Large intestine (tissue), 3 donors: ENCODE measurements at regions not wholly inside any gene's neighbourhood (a gene's known extent, or its start where the extent isn't known, plus 50 kb on each side); places are given as distances from the start of the nearest gene placed in this dataset.

Experiments
- DNase-seq, 2 donors: peaks; one replicate each; pipeline versions ENCODE4 v3.0.0 to v3.0.0-alpha.2; 2013
- H3K27ac ChIP-seq: one replicate; pipeline ENCODE4 v1.5.1; 2013; ENCODE audit warnings: low read length
- H3K27me3 ChIP-seq: 2 replicates; pipeline ENCODE4 v1.6.1; 2013; ENCODE audit warnings: low read length; ENCODE audit not compliant: control insufficient read depth, insufficient read depth
- H3K36me3 ChIP-seq: 2 replicates; pipeline ENCODE4 v1.6.1; 2013; ENCODE audit warnings: low read length; ENCODE audit not compliant: control insufficient read depth, insufficient read depth
- H3K4me1 ChIP-seq: one replicate; pipeline ENCODE4 v1.6.1; 2013; ENCODE audit warnings: low read length; ENCODE audit not compliant: control insufficient read depth, insufficient read depth
- H3K4me3 ChIP-seq: one replicate; pipeline ENCODE4 v1.5.1; 2013; ENCODE audit warnings: low read length
- H3K9me3 ChIP-seq: one replicate; pipeline ENCODE4 v1.6.1; 2013; ENCODE audit warnings: mild to moderate bottlenecking, low read depth, low read length, moderate library complexity; ENCODE audit not compliant: control insufficient read depth
- WGBS: methylation state at CpG from one replicate; pipeline ENCODE4 v1.1.5; 2013; ENCODE audit warnings: low lambda C conversion rate; ENCODE audit not compliant: insufficient coverage; 5-methylcytosine and 5-hydroxymethylcytosine counted together

DNA sequence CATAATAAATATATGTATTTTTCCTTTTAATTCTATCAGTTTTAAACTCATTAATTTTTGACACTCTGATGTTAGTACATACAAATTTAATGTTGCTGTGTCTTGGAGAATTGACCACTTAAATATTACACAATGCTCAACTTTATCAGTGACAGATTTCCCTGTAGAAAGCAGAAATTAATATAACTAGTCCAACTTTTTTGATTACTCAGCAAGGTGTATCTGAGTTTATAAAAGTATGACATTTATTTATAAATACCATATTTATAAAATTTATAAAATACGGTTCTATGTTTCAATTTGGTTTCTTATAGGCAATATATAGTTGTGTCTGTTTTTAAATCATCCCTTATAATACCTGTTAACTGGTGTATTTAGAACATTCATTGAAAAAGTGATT lies 350.0 kb upstream of the EYS start:
- WGBS = 100% methylated on average over 1 of the region's 1 CpG
- Histone ChIP-seq H3K27ac (no peak overlapping the region), H3K4me1 (no peaks in the 10 kb centered on the region), H3K9me3 (no peaks in the 10 kb centered on the region), H3K4me3 (no peak overlapping the region), H3K36me3 (no peaks in the 10 kb centered on the region), H3K27me3 (no peaks in the 10 kb centered on the region)
- DNase-seq = no peak

DNA sequence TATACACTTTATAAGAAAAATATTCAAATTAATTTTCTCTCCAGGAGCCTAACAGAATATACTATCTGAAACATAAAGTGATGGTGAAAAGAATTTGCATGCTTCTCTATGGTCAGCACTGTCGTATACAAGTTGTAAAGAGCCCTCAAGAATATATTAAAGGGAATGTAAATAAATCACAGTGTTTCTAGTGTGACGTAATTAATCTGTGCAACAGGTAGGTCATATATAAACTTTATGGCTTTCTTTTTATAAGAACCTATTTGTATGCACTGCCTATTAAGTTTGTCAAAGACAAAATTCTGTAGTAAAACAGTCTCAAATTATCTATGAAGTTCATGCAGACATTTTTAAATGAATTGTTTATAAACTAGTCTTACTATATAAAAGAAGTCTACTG lies 347.9 kb upstream of the EYS start:
- no peaks in the 10 kb centered on the region for H3K4me1 ChIP-seq
- H3K27ac ChIP-seq = no peak overlapping the region
- H3K9me3 ChIP-seq = no peaks in the 10 kb centered on the region
- no peaks in the 10 kb centered on the region for H3K27me3 ChIP-seq
- H3K4me3 ChIP-seq = no peak overlapping the region
- no peaks in the 10 kb centered on the region for H3K36me3 ChIP-seq
- 67% methylated on average over 2 of the region's 2 CpGs for WGBS
- no peak for DNase-seq

DNA sequence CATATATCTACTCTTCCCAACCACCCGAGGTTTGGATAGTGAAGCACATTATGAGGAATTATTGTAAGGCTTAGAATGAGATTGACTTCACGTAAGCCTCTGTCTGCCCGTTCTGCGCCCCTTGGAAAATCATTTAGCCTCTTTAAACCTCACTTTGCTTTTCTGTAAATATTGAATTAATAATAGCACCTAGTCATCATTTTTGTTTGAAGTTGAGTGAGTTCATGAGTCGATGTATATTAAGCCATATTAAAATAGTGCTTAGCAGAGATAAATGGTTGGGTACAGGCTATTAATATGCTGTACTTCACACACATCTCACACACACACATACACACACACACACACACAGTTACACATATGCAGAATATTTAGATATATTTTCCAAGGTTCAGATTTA lies 344.8 kb upstream of the EYS start:
- no peak for DNase-seq
- Histone ChIP-seq H3K27ac (no peak overlapping the region), H3K4me1 (no peaks in the 10 kb centered on the region), H3K4me3 (no peak overlapping the region), H3K27me3 (no peaks in the 10 kb centered on the region), H3K36me3 (no peaks in the 10 kb centered on the region), H3K9me3 (no peaks in the 10 kb centered on the region)
- no CpG with 5 or more reads among the region's 5 CpGs for WGBS

DNA sequence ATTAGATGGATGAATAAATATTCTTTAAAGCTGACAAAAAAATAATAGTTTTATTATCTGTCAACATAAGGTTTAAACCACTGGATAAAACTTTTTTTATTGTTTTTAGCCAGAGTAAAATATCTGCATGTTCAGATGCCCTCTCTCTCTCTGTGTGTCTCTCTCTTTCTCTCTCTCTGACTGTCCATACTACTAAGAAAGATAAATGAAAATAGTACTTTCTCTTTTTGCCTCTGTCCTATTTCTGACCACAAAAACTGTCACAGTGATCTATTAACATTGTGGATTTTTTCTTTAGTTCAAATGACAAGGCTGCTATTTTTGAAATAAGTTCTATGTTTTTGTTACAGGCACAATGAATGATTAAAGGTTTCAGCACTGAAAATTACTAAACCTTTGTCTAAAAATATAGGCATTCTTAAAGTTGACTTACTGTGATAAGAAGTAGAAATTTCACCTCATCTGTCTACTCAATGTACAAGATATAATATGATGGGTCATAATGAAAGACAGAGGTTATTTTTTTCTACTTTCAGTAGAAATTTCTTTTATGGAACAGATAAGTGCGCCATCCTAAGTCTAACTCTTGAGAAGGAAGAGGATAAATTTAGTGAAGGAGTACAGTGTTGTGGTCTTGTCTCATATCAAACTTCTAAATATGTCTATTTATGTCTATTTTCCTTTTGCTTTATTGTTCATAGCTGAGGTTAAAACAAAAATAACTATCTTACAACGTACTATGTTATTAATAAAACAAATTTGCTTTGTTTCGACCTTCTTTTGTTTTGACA lies 341.9 kb upstream of the EYS start:
- no peaks in the 10 kb centered on the region for H3K36me3 ChIP-seq
- no peak overlapping the region for H3K27ac ChIP-seq
- H3K4me3 ChIP-seq = no peak overlapping the region
- no peaks in the 10 kb centered on the region for H3K9me3 ChIP-seq
- H3K4me1 ChIP-seq = no peaks in the 10 kb centered on the region
- H3K27me3 ChIP-seq = no peaks in the 10 kb centered on the region
- WGBS = 93% methylated on average over 3 of the region's 3 CpGs
- DNase-seq = no peak

DNA sequence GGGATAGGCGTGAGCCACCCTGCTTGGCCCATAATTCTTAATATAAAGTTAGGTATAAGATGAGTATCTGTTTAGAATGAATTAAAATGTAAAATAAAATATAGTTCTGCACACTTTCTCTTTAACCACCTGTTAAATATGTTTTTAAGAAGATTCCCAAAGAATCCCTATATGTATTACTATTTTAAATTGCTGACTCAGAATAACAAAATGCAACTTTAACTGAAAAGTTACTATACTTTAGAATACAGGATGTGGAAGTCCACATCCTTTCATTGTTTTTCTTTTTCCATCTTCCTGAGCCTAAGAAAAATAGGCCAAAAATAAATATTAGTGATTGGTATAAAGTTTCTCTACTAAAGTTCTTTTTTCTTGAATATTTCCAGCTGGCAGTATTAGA lies 325.6 kb upstream of the EYS start:
- H3K27me3 ChIP-seq = no peaks in the 10 kb centered on the region
- H3K27ac ChIP-seq = no peak overlapping the region
- H3K4me1 ChIP-seq = no peaks in the 10 kb centered on the region
- no peak for DNase-seq
- no CpG with 5 or more reads among the region's 1 CpG for WGBS
- H3K4me3 ChIP-seq = no peak overlapping the region
- no peaks in the 10 kb centered on the region for H3K9me3 ChIP-seq
- no peaks in the 10 kb centered on the region for H3K36me3 ChIP-seq

- no peak for DNase-seq
- H3K27me3 ChIP-seq = no peaks in the 10 kb centered on the region
- H3K27ac ChIP-seq = no peak overlapping the region
- H3K9me3 ChIP-seq = no peaks in the 10 kb centered on the region
- H3K36me3 ChIP-seq = no peaks in the 10 kb centered on the region
- no peak overlapping the region for H3K4me3 ChIP-seq
- no peaks in the 10 kb centered on the region for H3K4me1 ChIP-seq
These were observed 322.4 kb upstream of the EYS start for GRCh38 chr6:66029391-66029790.

DNA sequence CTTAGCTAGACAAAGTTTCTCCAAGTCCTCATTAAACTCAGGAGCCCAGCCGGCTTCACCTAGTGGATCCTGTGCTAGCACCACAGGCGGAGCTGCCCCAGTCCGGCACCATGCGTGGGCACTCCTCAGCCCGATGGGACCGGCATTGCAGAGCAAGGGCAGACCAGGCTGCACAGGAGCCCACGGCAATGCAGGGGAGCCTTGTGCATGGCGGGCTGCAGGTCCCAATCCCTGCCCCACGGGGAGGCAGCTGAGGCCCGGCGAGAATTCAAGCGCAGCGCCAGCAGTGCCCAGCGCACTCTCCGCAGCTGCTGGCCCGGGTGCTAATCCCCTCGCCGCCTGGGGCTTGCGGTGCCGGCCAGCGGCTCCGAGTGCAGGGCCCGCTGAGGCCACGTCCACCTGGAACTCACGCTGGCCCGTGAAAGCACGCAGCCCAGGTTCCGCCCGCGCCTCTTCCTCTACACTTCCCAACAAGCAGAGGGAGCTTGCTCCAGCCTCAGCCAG lies 292.3 kb upstream of the EYS start:
- no peak overlapping the region for H3K4me3 ChIP-seq
- DNase-seq = no peak
- no peak overlapping the region for H3K27ac ChIP-seq
- H3K36me3 ChIP-seq = no peaks in the 10 kb centered on the region
- peaks cover 11% of the 10 kb centered on the region for H3K9me3 ChIP-seq
- no peaks in the 10 kb centered on the region for H3K4me1 ChIP-seq
- no CpG with 5 or more reads among the region's 30 CpGs for WGBS
- H3K27me3 ChIP-seq = no peaks in the 10 kb centered on the region

GRCh38 chr6:65998544-65998943 lies 291.5 kb upstream of the EYS start:
- WGBS = 100% methylated on average over 3 of the region's 19 CpGs
- no peak for DNase-seq
- H3K4me1 ChIP-seq = no peaks in the 10 kb centered on the region
- H3K4me3 ChIP-seq = no peak overlapping the region
- no peak overlapping the region for H3K27ac ChIP-seq
- H3K27me3 ChIP-seq = no peaks in the 10 kb centered on the region
- H3K9me3 ChIP-seq = peaks cover 11% of the 10 kb centered on the region
- H3K36me3 ChIP-seq = no peaks in the 10 kb centered on the region

- H3K9me3 ChIP-seq = peaks cover 11% of the 10 kb centered on the region
- DNase-seq = no peak
- no peak overlapping the region for H3K27ac ChIP-seq
- H3K4me1 ChIP-seq = no peaks in the 10 kb centered on the region
- H3K27me3 ChIP-seq = no peaks in the 10 kb centered on the region
- no peak overlapping the region for H3K4me3 ChIP-seq
- no peaks in the 10 kb centered on the region for H3K36me3 ChIP-seq
- WGBS = no CpG with 5 or more reads among the region's 1 CpG
These were observed 290.5 kb upstream of the EYS start for GRCh38 chr6:65997539-65997938.

DNA sequence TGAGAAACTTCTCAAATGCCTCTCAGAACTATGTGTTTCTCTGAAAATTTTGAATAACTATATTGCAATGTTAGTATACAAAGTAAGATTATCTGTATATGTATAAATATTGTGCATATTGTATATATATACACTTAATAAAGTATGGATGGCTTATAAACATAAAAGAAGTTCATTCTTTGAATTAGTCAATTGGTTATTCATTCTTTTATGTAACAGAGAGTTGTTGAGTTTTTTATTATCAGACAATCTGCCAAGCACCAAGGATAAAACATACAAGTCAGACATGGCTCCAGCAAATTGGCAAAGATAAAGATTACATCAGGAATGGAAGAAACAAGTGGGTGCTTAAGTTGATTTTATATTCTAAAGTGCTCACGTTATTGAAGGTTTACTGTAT lies 289.1 kb upstream of the EYS start:
- H3K27ac ChIP-seq = no peak overlapping the region
- DNase-seq = no peak
- 67% methylated on average over 1 of the region's 1 CpG for WGBS
- no peaks in the 10 kb centered on the region for H3K4me1 ChIP-seq
- H3K27me3 ChIP-seq = no peaks in the 10 kb centered on the region
- no peaks in the 10 kb centered on the region for H3K36me3 ChIP-seq
- peaks cover 11% of the 10 kb centered on the region for H3K9me3 ChIP-seq
- H3K4me3 ChIP-seq = no peak overlapping the region

GRCh38 chr6:65989676-65990075 lies 282.6 kb upstream of the EYS start:
- H3K36me3 ChIP-seq = no peaks in the 10 kb centered on the region
- H3K4me3 ChIP-seq = no peak overlapping the region
- H3K27me3 ChIP-seq = no peaks in the 10 kb centered on the region
- no CpG with 5 or more reads among the region's 5 CpGs for WGBS
- DNase-seq = no peak
- H3K9me3 ChIP-seq = no peaks in the 10 kb centered on the region
- no peak overlapping the region for H3K27ac ChIP-seq
- H3K4me1 ChIP-seq = no peaks in the 10 kb centered on the region
